H1 (cell line): ENCODE measurements at regions not wholly inside any gene's neighbourhood (a gene's known extent, or its start where the extent isn't known, plus 50 kb on each side); places are given as distances from the start of the nearest gene placed in this dataset.

ENCODE experiments used
- CTCF ChIA-PET: fragments of 300-600 bp; sonication (Branson Sonifier 250); formaldehyde crosslinking; loops from one replicate; lab custom pipeline; 2021; ENCODE audit not compliant: partially characterized antibody; lab: Charles Lee
- POLR2A ChIA-PET: fragments of 300-600 bp; sonication (Branson Sonifier 250); formaldehyde crosslinking; loops from one replicate; lab custom pipeline; 2021; ENCODE audit warnings: inconsistent platforms; ENCODE audit not compliant: partially characterized antibody; lab: Charles Lee
- DNase-seq, 2 experiments: peaks; one replicate each; pipeline versions ENCODE4 v3.0.0 to v3.0.0-alpha.2; 2010 to 2022; ENCODE audit warnings: low spot score in 2 of 2, low read depth in 1 of 2, mixed read lengths in 1 of 2
- FAIRE-seq: peaks from 2 replicates; lab custom pipeline; 2011; peaks lifted over from hg19 to GRCh38; lab: Jason Lieb, UNC
- H2AFZ ChIP-seq: 2 replicates; pipeline ENCODE4 v1.8.1; 2012; ENCODE audit warnings: low read length, inconsistent platforms
- H2AK5ac ChIP-seq: 2 replicates; pipeline ENCODE4 v1.6.1; 2013; ENCODE audit warnings: low read depth, low read length
- H2BK120ac ChIP-seq: replicated peaks from 2 replicates; pipeline ENCODE3; 2013; ENCODE audit warnings: low read depth, low read length, inconsistent platforms
- H2BK12ac ChIP-seq: 2 replicates; pipeline ENCODE4 v1.6.1; 2013; ENCODE audit warnings: low read depth, low read length
- H2BK15ac ChIP-seq: 2 replicates; pipeline ENCODE4 v1.6.1; 2013; ENCODE audit warnings: low read length
- H2BK20ac ChIP-seq: 2 replicates; pipeline ENCODE4 v1.6.1; 2013; ENCODE audit warnings: low read length
- H2BK5ac ChIP-seq: 2 replicates; pipeline ENCODE4 v1.6.1; 2013; ENCODE audit warnings: low read depth, low read length
- H3K14ac ChIP-seq: 2 replicates; pipeline ENCODE4 v1.6.1; 2013; ENCODE audit warnings: inconsistent platforms; ENCODE audit not compliant: insufficient read length
- H3K18ac ChIP-seq: 2 replicates; pipeline ENCODE4 v1.6.1; 2013; ENCODE audit warnings: low read length; ENCODE audit errors: extremely low read depth
- H3K23ac ChIP-seq: 2 replicates; pipeline ENCODE4 v1.6.1; 2013; ENCODE audit warnings: inconsistent platforms; ENCODE audit not compliant: insufficient read length
- H3K23me2 ChIP-seq: 2 replicates; pipeline ENCODE4 v1.6.1; 2013; ENCODE audit warnings: low read depth, low read length
- H3K27ac ChIP-seq: 2 replicates; pipeline ENCODE4 v1.6.1; 2011; ENCODE audit warnings: low read depth, low read length, inconsistent platforms
- H3K27me3 ChIP-seq, 4 experiments: replicated peaks in 1 of 4; 1 replicate in 1 of 4; 2 replicates in 3 of 4; pipeline versions ENCODE4 v1.6.1 to v1.8.1; 2011 to 2013; ENCODE audit warnings: low read length in 3 of 4, mild to moderate bottlenecking in 3 of 4, inconsistent platforms in 2 of 4, mixed read lengths in 2 of 4, moderate library complexity in 1 of 4; ENCODE audit not compliant: control insufficient read depth in 3 of 4, insufficient read depth in 3 of 4; ENCODE audit errors: extremely low read depth in 1 of 4
- H3K36me3 ChIP-seq, 4 experiments: 2 replicates each; pipeline versions ENCODE4 v1.6.1 to v1.8.1; 2011 to 2013; ENCODE audit warnings: mild to moderate bottlenecking in 4 of 4, low read length in 3 of 4, moderate library complexity in 2 of 4, control low read depth in 1 of 4, inconsistent platforms in 1 of 4; ENCODE audit not compliant: insufficient read depth in 4 of 4, control insufficient read depth in 2 of 4
- H3K4ac ChIP-seq: replicated peaks from 2 replicates; pipeline ENCODE3; 2013; ENCODE audit warnings: low read length, low read depth, mixed read lengths, inconsistent platforms; ENCODE audit not compliant: insufficient read length
- H3K4me1 ChIP-seq, 4 experiments: replicated peaks in 1 of 4; 1 replicate in 1 of 4; 2 replicates in 3 of 4; pipeline versions ENCODE4 v1.6.1 to v1.8.1; 2011 to 2013; ENCODE audit warnings: low read length in 3 of 4, inconsistent platforms in 2 of 4, mixed read lengths in 1 of 4; ENCODE audit not compliant: insufficient read depth in 4 of 4, control insufficient read depth in 3 of 4
- H3K4me2 ChIP-seq, 2 experiments: 2 replicates each; pipeline versions ENCODE4 v1.6.1 to v1.8.1; 2011 to 2013; ENCODE audit warnings: low read depth in 2 of 2, low read length in 2 of 2, control low read depth in 1 of 2, inconsistent platforms in 1 of 2, mild to moderate bottlenecking in 1 of 2; ENCODE audit not compliant: insufficient read depth in 1 of 2
- H3K4me3 ChIP-seq, 4 experiments: fragments of 200-600, 300-600 bp in 1 of 4; sonication (generic), shearing (Covaris generic), sonication (Bioruptor Twin) in 1 of 4; 2 replicates each; pipeline versions ENCODE4 v1.5.1 to v1.8.1; 2011 to 2016; ENCODE audit warnings: low read length in 4 of 4, low read depth in 3 of 4, control low read depth in 2 of 4, inconsistent platforms in 2 of 4, mild to moderate bottlenecking in 2 of 4, mixed read lengths in 1 of 4, moderate library complexity in 1 of 4; ENCODE audit not compliant: insufficient read depth in 2 of 4; ENCODE audit errors: extremely low read depth in 1 of 4
- H3K56ac ChIP-seq: replicated peaks from 2 replicates; pipeline ENCODE3; 2013; ENCODE audit warnings: low read depth, mild to moderate bottlenecking, mixed read lengths, low read length, inconsistent platforms; ENCODE audit not compliant: insufficient read length
- H3K79me1 ChIP-seq: 2 replicates; pipeline ENCODE4 v1.6.1; 2013; ENCODE audit warnings: low read depth, low read length, control low read depth
- H3K79me2 ChIP-seq, 2 experiments: 2 replicates each; pipeline versions ENCODE4 v1.6.1 to v1.8.1; 2012 to 2013; ENCODE audit warnings: low read length in 2 of 2, mild to moderate bottlenecking in 2 of 2, inconsistent platforms in 1 of 2; ENCODE audit not compliant: insufficient read depth in 2 of 2, control insufficient read depth in 1 of 2
- H3K9ac ChIP-seq, 4 experiments: replicated peaks in 1 of 4; 1 replicate in 1 of 4; 2 replicates in 3 of 4; pipeline versions ENCODE4 v1.6.1 to v1.8.1; 2011 to 2013; ENCODE audit warnings: low read depth in 3 of 4, low read length in 3 of 4, control low read depth in 2 of 4, mild to moderate bottlenecking in 2 of 4, moderate library complexity in 2 of 4, inconsistent platforms in 1 of 4; ENCODE audit errors: extremely low read depth in 1 of 4
- H3K9me3 ChIP-seq, 2 experiments: 2 replicates each; pipeline versions ENCODE4 v1.6.1 to v1.8.1; 2012 to 2013; ENCODE audit warnings: mild to moderate bottlenecking in 2 of 2, moderate library complexity in 2 of 2, control low read depth in 1 of 2, inconsistent platforms in 1 of 2, low read depth in 1 of 2, low read length in 1 of 2, mixed read lengths in 1 of 2; ENCODE audit not compliant: insufficient read depth in 2 of 2
- H4K20me1 ChIP-seq, 2 experiments: replicated peaks in 1 of 2; 2 replicates each; pipeline versions ENCODE3 to v1.8.1; 2011 to 2013; ENCODE audit warnings: inconsistent platforms in 2 of 2, low read length in 2 of 2, mild to moderate bottlenecking in 1 of 2; ENCODE audit not compliant: insufficient read depth in 2 of 2, control insufficient read depth in 1 of 2
- H4K5ac ChIP-seq: 2 replicates; pipeline ENCODE4 v1.6.1; 2013; ENCODE audit warnings: low read length, low read depth, mixed read lengths, inconsistent platforms; ENCODE audit not compliant: insufficient read length
- H4K8ac ChIP-seq: 2 replicates; pipeline ENCODE4 v1.8.0; 2013; ENCODE audit warnings: mild to moderate bottlenecking, moderate library complexity, low read length, inconsistent platforms; ENCODE audit not compliant: insufficient read depth; ENCODE audit errors: extremely low read depth
- H4K91ac ChIP-seq: replicated peaks from 2 replicates; pipeline ENCODE3; 2013; ENCODE audit warnings: low read length, mixed read lengths, inconsistent platforms; ENCODE audit not compliant: insufficient read length
- EGR1 ChIP-seq: IDR thresholded peaks from 2 replicates; pipeline ENCODE4 v1.6.1; 2011; ENCODE audit warnings: low read depth, low read length, borderline replicate concordance
- USF2 ChIP-seq: IDR thresholded peaks from 2 replicates; pipeline ENCODE4 v1.6.1; 2011; ENCODE audit warnings: low read length, improper control_type of control experiment
- WGBS, 2 experiments: shearing (Covaris generic) in 1 of 2; methylation state at CpG; one replicate each; pipeline versions ENCODE4 v1.1.6 to v1.1.7; 2013 to 2015; ENCODE audit warnings: low lambda C conversion rate in 2 of 2, mixed read lengths in 2 of 2, inconsistent platforms in 1 of 2, low coverage in 1 of 2, missing lambda C conversion rate in 1 of 2; ENCODE audit not compliant: insufficient replicate concordance in 2 of 2, insufficient coverage in 1 of 2, insufficient read length in 1 of 2; ENCODE audit errors: extremely low coverage in 1 of 2, missing lambda C conversion rate in 1 of 2; 5-methylcytosine and 5-hydroxymethylcytosine counted together

GRCh38 chr17:53249036-53249435 is 573.7 kb upstream of the KIF2B start:
- Histone ChIP-seq H3K27ac (no peak overlapping the region), H4K8ac (no peak overlapping the region), H2AFZ (no peak overlapping the region), H3K27me3 (no peaks in the 10 kb centered on the region), H3K9ac (no peak overlapping the region), H3K79me2 (no peaks in the 10 kb centered on the region), H4K5ac (no peak overlapping the region), H3K23me2 (no peaks in the 10 kb centered on the region), H3K14ac (no peak overlapping the region), H3K79me1 (no peaks in the 10 kb centered on the region), H2BK20ac (no peak overlapping the region), H4K20me1 (no peaks in the 10 kb centered on the region), H2AK5ac (no peak overlapping the region), H3K56ac (no peak overlapping the region), H2BK120ac (no peak overlapping the region), H3K36me3 (no peaks in the 10 kb centered on the region), H4K91ac (no peak overlapping the region), H2BK15ac (no peak overlapping the region), H3K4me3 (no peak overlapping the region), H2BK5ac (no peak overlapping the region), H3K9me3 (no peaks in the 10 kb centered on the region), H3K4ac (no peak overlapping the region), H3K23ac (no peak overlapping the region), H3K4me1 (no peaks in the 10 kb centered on the region), H3K4me2 (no peak overlapping the region), H2BK12ac (no peak overlapping the region), H3K18ac (no peak overlapping the region)
- POLR2A ChIA-PET = no interaction called here
- WGBS, 2 experiments = 64% methylated on average over 3 of the region's 3 CpGs; no CpG with 5 or more reads in 1 of the 2 experiments
- DNase-seq (no peak), FAIRE-seq (no peak)
- CTCF ChIA-PET = no interaction called here
- TF ChIP-seq USF2 (no peak), EGR1 (no peak)
